ENCODE measurements at regions not wholly inside any gene's neighbourhood (a gene's known extent, or its start where the extent isn't known, plus 50 kb on each side); places are given as distances from the start of the nearest gene placed in this dataset.
"Not testable (repeated sequence)": the region's sequence is repeated elsewhere in the genome, so short reads cannot be mapped to it uniquely, and the experiment has no call there.

- ATAC-seq: no peak
- no peak for DNase-seq
- Histone ChIP-seq H3K4me3 (no peak overlapping the region), H3K27me3 (no peaks in the 10 kb centered on the region), H3K9me3 (peaks cover 0 to 7% of the 10 kb centered on the region in 2 donors), H3K36me3 (no peaks in the 10 kb centered on the region), H3K27ac (no peak overlapping the region), H3K4me1 (no peaks in the 10 kb centered on the region)
- TF ChIP-seq, protein P1, sequence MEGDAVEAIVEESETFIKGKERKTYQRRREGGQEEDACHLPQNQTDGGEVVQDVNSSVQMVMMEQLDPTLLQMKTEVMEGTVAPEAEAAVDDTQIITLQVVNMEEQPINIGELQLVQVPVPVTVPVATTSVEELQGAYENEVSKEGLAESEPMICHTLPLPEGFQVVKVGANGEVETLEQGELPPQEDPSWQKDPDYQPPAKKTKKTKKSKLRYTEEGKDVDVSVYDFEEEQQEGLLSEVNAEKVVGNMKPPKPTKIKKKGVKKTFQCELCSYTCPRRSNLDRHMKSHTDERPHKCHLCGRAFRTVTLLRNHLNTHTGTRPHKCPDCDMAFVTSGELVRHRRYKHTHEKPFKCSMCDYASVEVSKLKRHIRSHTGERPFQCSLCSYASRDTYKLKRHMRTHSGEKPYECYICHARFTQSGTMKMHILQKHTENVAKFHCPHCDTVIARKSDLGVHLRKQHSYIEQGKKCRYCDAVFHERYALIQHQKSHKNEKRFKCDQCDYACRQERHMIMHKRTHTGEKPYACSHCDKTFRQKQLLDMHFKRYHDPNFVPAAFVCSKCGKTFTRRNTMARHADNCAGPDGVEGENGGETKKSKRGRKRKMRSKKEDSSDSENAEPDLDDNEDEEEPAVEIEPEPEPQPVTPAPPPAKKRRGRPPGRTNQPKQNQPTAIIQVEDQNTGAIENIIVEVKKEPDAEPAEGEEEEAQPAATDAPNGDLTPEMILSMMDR (IDR thresholded peaks at IDR 0.05): no peak
- intact Hi-C loops (cut with DNase I): no loop called here
Measured at GRCh38 chr1:82782599-82782998, 981.9 kb downstream of the ADGRL2 start.

DNA sequence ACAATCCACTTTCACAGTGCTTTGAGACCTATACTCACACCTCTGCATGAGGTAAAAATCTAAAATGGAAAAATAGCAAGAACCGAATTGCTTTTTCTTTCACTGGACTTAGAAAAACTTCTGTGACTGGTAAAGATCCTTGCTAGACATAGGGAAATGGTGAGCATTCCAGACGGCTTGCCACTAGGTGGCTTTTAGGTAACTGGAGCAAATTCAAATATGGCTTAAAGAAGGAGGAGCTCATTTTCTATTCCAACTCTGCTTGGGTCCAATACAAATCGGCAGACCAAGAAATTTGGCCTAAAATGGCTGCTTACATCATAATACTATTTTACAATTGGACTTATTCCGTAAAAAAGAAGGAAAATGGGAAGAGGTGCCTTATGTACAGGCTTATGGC is 977.9 kb downstream of the ADGRL2 start:
- no peak overlapping the region for H3K27ac ChIP-seq
- H3K27me3 ChIP-seq: no peaks in the 10 kb centered on the region
- TF ChIP-seq, protein P1 (IDR thresholded peaks at IDR 0.05): no peak
- DNase-seq (no peak), ATAC-seq (no peak)
- H3K4me3 ChIP-seq: no peak overlapping the region
- H3K4me1 ChIP-seq: no peaks in the 10 kb centered on the region
- peaks cover 0 to 16% of the 10 kb centered on the region in 2 donors for H3K9me3 ChIP-seq
- H3K36me3 ChIP-seq: no peaks in the 10 kb centered on the region
- intact Hi-C loops (cut with DNase I): no loop called here

DNA sequence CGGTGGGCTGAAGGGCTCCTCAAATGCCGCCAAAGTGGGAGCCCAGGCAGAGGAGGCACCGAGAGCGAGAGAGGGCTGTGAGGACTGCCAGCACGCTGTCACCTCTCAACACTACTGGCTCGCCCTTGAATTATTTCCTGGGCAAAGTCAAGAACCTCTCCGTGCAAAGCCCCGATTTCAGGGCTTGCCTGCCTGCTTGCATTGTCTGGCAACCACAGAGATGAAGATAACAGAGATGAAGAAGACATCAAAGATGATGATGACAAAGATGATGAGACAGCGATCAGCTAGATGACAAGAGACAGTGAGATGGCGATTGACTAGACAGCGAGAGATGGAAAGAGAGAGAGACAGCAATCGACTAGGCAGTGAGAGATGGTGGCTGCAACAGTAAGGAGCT is 976.5 kb downstream of the ADGRL2 start:
- ATAC-seq (no peak), DNase-seq (no peak)
- intact Hi-C loops (cut with DNase I): no loop called here
- no peak overlapping the region for H3K27ac ChIP-seq
- H3K4me1 ChIP-seq: no peaks in the 10 kb centered on the region
- H3K27me3 ChIP-seq: no peaks in the 10 kb centered on the region
- H3K4me3 ChIP-seq: no peak overlapping the region
- H3K9me3 ChIP-seq: peaks cover 0 to 16% of the 10 kb centered on the region in 2 donors
- TF ChIP-seq, protein P1 (IDR thresholded peaks at IDR 0.05): no peak
- no peaks in the 10 kb centered on the region for H3K36me3 ChIP-seq

DNA sequence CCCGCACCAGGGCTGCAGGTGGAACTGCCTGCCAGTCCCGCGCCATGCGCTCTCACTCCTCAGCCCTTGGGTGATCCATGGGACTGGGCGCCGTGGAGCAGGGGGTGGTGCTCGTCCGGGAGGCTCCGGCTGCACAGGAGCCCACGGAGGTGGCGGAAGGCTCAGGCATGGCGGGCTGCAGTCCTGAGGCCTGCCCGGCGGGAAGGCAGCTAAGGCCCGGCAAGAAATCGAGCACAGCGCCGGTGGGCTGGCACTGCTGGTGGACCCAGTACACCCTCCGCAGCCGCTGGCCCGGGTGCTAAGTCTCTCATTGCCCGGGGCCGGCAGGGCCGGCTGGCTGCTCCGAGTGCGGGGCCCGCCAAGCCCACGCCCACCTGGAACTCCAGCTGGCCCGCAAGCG is 976.0 kb downstream of the ADGRL2 start:
- H3K27ac ChIP-seq; H3K4me1 ChIP-seq; H3K36me3 ChIP-seq; H3K27me3 ChIP-seq; intact Hi-C loops (cut with DNase I); H3K4me3 ChIP-seq; ATAC-seq: not testable (repeated sequence)
- H3K9me3 ChIP-seq: peaks cover 0 to 16% of the 10 kb centered on the region in 2 donors
- peak in 1 of 4 donors; percentile 49 for DNase-seq

GRCh38 chr1:82775406-82776000 is 974.8 kb downstream of the ADGRL2 start:
- Histone ChIP-seq H3K4me3 (no peak overlapping the region), H3K27ac (no peak overlapping the region), H3K36me3 (no peaks in the 10 kb centered on the region), H3K9me3 (peaks cover 0 to 16% of the 10 kb centered on the region in 2 donors), H3K27me3 (no peaks in the 10 kb centered on the region), H3K4me1 (no peaks in the 10 kb centered on the region)
- TF ChIP-seq, protein P1 (IDR thresholded peaks at IDR 0.05): peak in 1 of 2 donors; percentile 24
- DNase-seq: peak in 1 of 4 donors; percentile 62
- ATAC-seq: peak; percentile 35
- intact Hi-C loops (cut with DNase I): no loop called here

All from left lung (tissue), 4 donors.